ENCODE measurements at regions not wholly inside any gene's neighbourhood (a gene's known extent, or its start where the extent isn't known, plus 50 kb on each side); places are given as distances from the start of the nearest gene placed in this dataset.

DNA sequence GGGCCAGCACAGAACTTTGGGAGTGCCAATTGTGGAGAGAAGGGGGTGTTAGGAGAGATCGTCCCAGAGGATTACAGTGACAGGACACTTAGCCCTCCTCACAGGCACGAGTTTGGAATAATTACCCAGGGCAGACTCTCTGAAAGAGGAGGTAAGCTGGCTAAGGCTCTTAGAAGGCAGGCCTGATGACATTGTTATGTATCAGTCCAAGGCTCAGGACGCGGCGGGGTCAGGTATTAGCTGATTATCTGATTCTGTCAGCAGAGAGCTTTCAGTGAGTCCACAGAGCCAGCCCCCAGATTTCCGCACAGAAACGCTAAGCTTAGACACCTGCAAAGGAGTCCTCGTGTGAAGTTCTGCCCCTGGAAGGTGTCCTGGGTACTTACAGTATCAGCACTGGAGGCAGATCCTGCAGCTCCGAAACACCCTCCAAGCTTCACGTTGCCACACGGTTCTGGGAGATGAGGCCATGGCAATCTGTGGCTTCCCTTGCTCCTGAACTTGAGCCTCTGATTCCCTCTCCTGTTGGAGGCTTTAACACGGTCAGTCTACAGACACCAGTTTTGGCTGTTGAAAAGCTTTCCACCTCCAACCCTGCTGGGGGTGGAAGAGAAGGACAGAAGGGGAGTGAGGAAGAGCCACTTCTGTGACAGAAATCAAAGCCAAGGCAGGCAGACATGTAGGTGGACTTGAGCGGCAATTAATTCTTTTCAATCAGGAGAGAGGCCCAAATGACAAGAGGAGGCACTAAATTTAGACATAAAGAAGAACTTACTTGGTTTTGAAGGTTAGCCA, 123.6 kb upstream of the CADM1 start:
- TF ChIP-seq, protein P1, sequence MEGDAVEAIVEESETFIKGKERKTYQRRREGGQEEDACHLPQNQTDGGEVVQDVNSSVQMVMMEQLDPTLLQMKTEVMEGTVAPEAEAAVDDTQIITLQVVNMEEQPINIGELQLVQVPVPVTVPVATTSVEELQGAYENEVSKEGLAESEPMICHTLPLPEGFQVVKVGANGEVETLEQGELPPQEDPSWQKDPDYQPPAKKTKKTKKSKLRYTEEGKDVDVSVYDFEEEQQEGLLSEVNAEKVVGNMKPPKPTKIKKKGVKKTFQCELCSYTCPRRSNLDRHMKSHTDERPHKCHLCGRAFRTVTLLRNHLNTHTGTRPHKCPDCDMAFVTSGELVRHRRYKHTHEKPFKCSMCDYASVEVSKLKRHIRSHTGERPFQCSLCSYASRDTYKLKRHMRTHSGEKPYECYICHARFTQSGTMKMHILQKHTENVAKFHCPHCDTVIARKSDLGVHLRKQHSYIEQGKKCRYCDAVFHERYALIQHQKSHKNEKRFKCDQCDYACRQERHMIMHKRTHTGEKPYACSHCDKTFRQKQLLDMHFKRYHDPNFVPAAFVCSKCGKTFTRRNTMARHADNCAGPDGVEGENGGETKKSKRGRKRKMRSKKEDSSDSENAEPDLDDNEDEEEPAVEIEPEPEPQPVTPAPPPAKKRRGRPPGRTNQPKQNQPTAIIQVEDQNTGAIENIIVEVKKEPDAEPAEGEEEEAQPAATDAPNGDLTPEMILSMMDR (IDR thresholded peaks at IDR 0.05), result no peak
- no peak for TF ChIP-seq POLR2A (IDR thresholded peaks at IDR 0.05)
